HFFc6 (cell line): ENCODE measurements at regions not wholly inside any gene's neighbourhood (a gene's known extent, or its start where the extent isn't known, plus 50 kb on each side); places are given as distances from the start of the nearest gene placed in this dataset.
"Not testable (repeated sequence)": the region's sequence is repeated elsewhere in the genome, so short reads cannot be mapped to it uniquely, and the experiment has no call there.

ENCODE experiments used
- DNase-seq: peaks from one replicate; pipeline ENCODE4 v3.0.0-alpha.2; 2018
- H3K27ac Mint-ChIP-seq: 2 replicates; pipeline ENCODE4 v1.8.0; 2020; ENCODE audit warnings: mild to moderate bottlenecking, mixed read lengths
- H3K27me3 Mint-ChIP-seq: 2 replicates; pipeline ENCODE4 v1.8.0; 2021; ENCODE audit warnings: mild to moderate bottlenecking, moderate library complexity, mixed read lengths; ENCODE audit not compliant: insufficient read depth
- H3K36me3 Mint-ChIP-seq: 2 replicates; pipeline ENCODE4 v1.8.0; 2021; ENCODE audit warnings: low read depth, mixed read lengths
- H3K4me1 Mint-ChIP-seq: 2 replicates; pipeline ENCODE4 v1.8.0; 2020; ENCODE audit warnings: low read depth, mixed read lengths
- H3K4me3 Mint-ChIP-seq: 2 replicates; pipeline ENCODE4 v1.8.0; 2020; ENCODE audit warnings: mild to moderate bottlenecking, moderate library complexity, mixed read lengths
- H3K9me3 Mint-ChIP-seq: 2 replicates; pipeline ENCODE4 v1.8.0; 2020; ENCODE audit warnings: mild to moderate bottlenecking, mixed read lengths
- TF ChIP-seq, protein P1 (sequence below): fragments of 200-600 bp; sonication (generic); IDR thresholded peaks from 2 replicates; pipeline ENCODE4 v1.5.0; 2021; ENCODE audit warnings: antibody characterized with exemption, mild to moderate bottlenecking

- no peak overlapping the region for H3K4me3 Mint-ChIP-seq
- no peaks in the 10 kb centered on the region for H3K27me3 Mint-ChIP-seq
- peaks cover 56% of the 10 kb centered on the region for H3K9me3 Mint-ChIP-seq
- TF ChIP-seq, protein P1, sequence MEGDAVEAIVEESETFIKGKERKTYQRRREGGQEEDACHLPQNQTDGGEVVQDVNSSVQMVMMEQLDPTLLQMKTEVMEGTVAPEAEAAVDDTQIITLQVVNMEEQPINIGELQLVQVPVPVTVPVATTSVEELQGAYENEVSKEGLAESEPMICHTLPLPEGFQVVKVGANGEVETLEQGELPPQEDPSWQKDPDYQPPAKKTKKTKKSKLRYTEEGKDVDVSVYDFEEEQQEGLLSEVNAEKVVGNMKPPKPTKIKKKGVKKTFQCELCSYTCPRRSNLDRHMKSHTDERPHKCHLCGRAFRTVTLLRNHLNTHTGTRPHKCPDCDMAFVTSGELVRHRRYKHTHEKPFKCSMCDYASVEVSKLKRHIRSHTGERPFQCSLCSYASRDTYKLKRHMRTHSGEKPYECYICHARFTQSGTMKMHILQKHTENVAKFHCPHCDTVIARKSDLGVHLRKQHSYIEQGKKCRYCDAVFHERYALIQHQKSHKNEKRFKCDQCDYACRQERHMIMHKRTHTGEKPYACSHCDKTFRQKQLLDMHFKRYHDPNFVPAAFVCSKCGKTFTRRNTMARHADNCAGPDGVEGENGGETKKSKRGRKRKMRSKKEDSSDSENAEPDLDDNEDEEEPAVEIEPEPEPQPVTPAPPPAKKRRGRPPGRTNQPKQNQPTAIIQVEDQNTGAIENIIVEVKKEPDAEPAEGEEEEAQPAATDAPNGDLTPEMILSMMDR: no peak
- no peak for DNase-seq
- H3K4me1 Mint-ChIP-seq: no peaks in the 10 kb centered on the region
- no peak overlapping the region for H3K27ac Mint-ChIP-seq
- H3K36me3 Mint-ChIP-seq: no peaks in the 10 kb centered on the region
Measured at GRCh38 chr3:6747017-6747416, 113.9 kb upstream of the GRM7 start.

DNA sequence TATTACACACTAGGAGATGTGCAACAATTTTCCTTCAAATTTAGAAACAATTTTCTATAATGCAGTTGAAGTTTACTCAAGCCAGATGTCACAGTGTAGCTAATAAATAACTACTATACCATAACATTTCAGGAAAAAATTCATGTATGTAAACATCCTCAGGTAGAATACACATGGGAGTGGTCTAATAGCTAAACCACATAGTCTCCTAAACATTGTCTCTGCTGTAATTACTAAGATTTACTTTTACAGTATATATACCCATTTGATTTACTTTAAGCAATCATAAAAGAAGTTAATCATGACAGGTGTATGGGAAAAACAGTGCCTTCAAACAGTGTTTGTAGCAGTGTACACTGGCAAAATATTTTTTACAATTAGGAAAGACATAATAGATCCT is 110.1 kb upstream of the GRM7 start:
- DNase-seq: no peak
- Mint-ChIP-seq H3K27me3 (no peaks in the 10 kb centered on the region), H3K36me3 (no peaks in the 10 kb centered on the region), H3K4me1 (no peaks in the 10 kb centered on the region), H3K9me3 (peaks cover 52% of the 10 kb centered on the region), H3K27ac (no peak overlapping the region), H3K4me3 (no peak overlapping the region)
- TF ChIP-seq, protein P1: no peak

GRCh38 chr3:6753536-6753935 is 107.4 kb upstream of the GRM7 start:
- TF ChIP-seq, protein P1: no peak
- no peak for DNase-seq
- Mint-ChIP-seq H3K4me3 (no peak overlapping the region), H3K9me3 (peaks cover 41% of the 10 kb centered on the region), H3K36me3 (no peaks in the 10 kb centered on the region), H3K27ac (no peak overlapping the region), H3K27me3 (no peaks in the 10 kb centered on the region; the same call in 1 of the 2 replicates), H3K4me1 (no peaks in the 10 kb centered on the region)

GRCh38 chr3:6769532-6770396 is 91.2 kb upstream of the GRM7 start:
- not testable (repeated sequence) for H3K36me3 Mint-ChIP-seq, H3K27ac Mint-ChIP-seq, H3K4me3 Mint-ChIP-seq, H3K4me1 Mint-ChIP-seq, H3K27me3 Mint-ChIP-seq, DNase-seq
- H3K9me3 Mint-ChIP-seq: peaks cover 21% of the 10 kb centered on the region

DNA sequence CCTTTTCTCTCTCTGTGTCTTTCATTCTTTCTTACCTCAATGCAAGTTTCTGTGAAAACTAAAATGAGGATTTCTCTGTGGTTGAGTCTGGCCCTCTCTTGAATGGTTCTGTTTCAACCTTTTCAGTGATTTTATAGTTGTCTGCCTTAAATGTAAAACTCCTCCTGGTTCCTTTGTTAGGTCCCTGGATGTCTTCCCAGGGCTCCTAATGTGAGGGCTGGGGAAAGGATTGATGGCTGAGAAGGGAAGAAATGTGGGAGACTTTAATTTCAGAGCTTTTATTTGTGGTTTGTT is 90.6 kb upstream of the GRM7 start:
- Mint-ChIP-seq H3K27ac (no peak overlapping the region), H3K27me3 (no peaks in the 10 kb centered on the region; the same call in 1 of the 2 replicates), H3K36me3 (no peaks in the 10 kb centered on the region; the same call in 1 of the 2 replicates), H3K4me3 (no peak overlapping the region), H3K9me3 (peaks cover 25% of the 10 kb centered on the region), H3K4me1 (no peaks in the 10 kb centered on the region)
- no peak for DNase-seq
- TF ChIP-seq, protein P1: no peak

DNA sequence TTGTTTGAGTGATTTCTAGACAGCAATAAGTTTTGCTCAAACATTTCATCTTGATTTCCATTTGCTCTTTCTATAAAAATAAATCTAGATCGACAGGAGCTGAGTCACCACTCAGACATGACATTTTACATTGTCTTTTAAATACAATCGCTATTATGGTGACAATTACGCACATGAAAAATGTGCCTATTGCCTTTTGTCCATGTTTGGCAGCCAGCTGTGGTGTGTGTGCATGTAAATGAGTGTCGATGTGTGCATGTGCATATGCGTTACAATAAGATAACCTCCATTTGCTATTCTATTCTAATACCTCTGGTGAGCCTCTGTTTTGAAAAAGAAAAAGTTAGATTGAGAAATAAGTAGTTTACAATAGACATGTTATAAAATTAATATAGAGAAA is 89.7 kb upstream of the GRM7 start:
- no peaks in the 10 kb centered on the region; the same call in 1 of the 2 replicates for H3K27me3 Mint-ChIP-seq
- H3K9me3 Mint-ChIP-seq: peaks cover 27% of the 10 kb centered on the region
- H3K36me3 Mint-ChIP-seq: no peaks in the 10 kb centered on the region; the same call in 1 of the 2 replicates
- H3K4me3 Mint-ChIP-seq: no peak overlapping the region
- DNase-seq: no peak
- no peak overlapping the region for H3K27ac Mint-ChIP-seq
- no peaks in the 10 kb centered on the region for H3K4me1 Mint-ChIP-seq
- TF ChIP-seq, protein P1: no peak
